ENCODE measurements at regions not wholly inside any gene's neighbourhood (a gene's known extent, or its start where the extent isn't known, plus 50 kb on each side); places are given as distances from the start of the nearest gene placed in this dataset.

DNA sequence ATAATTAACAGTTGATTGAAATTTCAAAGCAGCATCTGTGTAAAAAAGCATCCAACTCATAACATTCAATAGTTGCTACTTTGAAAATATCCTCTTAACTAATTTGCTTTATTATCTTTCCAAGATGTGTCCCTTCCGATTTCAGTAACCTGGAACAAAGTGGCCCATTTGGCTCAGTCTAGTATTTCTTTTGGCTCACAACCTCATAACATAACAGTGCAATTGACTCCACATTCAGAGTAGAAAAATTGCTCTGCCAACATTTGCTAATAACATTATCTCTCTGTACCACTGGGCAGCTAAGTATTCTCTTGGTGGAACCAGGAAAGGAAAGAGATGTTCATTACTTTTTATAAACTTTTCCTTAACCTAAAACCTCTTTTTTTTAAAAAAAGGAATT, 571.1 kb upstream of the ARGLU1 start:
- DNase-seq, result no peak

DNA sequence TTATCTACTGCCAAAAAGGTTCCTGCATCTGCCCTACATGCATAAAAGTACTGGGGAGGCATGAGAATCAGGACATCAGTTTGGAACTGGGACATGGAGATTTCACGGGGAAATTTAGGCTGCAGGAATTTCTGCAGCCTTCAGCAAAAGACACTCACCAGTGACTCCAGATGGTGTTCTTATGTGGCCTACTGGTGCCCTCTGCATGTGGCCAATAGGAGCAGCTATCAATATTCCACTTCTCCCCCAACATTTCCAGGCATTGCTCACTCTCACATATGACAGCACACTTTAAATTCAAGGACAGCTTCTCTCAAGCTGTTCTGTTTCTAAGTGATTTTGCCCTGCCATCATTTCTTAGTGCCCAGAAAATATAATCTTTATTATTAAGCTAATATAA, 570.5 kb upstream of the ARGLU1 start:
- DNase-seq, result no peak

- DNase-seq, result no peak
Measured at GRCh38 chr13:107133950-107134349, 566.0 kb upstream of the ARGLU1 start.

DNA sequence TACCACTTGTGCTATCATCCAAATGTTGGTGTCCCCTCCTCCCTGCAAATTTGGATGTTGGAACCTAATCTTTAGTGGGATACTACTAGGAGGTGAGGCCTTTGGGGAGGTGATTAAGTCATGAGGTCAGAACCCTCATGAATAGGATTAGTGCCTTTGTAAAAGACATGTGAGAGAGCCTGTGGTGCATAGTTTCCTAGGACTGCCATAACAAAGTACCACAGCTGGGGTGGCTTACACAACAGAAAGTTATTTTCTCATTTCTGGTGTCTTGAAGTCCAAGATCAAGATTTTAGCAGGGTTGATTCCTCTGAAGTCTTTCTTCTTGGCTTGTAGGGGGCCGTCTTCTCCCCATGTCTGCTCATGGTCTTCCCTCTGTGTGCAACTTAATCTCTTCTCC, 562.6 kb upstream of the ARGLU1 start:
- no peak for DNase-seq

GRCh38 chr13:107124730-107125129, 556.8 kb upstream of the ARGLU1 start:
- DNase-seq, result no peak

DNA sequence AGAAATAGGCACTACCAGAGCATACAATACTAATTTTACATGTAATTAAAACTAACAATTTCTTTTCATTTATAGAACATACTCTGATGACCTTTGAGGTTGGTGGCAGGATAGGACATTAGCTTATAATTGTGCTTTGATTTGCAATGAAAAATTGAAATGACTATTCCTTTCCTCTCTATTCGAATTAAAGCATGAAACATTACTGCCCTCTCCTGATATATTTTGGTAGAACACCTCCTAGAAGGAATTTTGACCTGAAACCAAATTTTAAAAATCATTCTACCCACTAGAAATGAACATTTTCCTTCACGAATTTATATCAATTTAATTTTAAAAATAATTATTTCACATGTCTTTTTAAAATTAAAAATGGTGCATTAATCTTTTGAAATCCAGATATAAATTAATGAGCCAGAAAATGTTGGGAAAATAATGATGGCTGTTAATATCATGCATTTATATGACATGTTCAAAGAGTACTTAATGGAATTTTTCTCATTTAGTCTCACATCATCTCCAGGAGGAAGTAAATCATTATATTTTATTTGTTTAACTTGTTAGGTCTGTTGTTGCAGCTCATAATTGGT, 556.3 kb upstream of the ARGLU1 start:
- no peak for DNase-seq

DNA sequence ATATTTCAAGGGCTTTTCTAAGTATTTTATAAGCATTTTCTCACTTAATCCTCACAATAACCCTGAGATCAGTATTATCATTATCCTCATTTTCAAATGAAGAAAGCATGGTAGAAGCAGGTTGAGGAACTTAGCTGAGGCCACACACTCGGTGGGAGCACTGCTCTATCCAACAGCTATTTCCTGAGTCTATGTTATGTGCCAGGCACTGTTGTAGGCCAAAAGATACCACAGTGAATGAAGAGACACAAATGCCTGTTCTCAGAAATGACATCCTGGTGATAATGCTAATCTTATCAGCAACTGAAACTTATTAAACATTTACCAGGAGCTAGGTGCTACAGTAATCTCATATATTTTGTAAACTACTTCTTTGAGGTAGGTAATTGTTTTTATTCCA, 553.9 kb upstream of the ARGLU1 start:
- DNase-seq, result no peak

DNA sequence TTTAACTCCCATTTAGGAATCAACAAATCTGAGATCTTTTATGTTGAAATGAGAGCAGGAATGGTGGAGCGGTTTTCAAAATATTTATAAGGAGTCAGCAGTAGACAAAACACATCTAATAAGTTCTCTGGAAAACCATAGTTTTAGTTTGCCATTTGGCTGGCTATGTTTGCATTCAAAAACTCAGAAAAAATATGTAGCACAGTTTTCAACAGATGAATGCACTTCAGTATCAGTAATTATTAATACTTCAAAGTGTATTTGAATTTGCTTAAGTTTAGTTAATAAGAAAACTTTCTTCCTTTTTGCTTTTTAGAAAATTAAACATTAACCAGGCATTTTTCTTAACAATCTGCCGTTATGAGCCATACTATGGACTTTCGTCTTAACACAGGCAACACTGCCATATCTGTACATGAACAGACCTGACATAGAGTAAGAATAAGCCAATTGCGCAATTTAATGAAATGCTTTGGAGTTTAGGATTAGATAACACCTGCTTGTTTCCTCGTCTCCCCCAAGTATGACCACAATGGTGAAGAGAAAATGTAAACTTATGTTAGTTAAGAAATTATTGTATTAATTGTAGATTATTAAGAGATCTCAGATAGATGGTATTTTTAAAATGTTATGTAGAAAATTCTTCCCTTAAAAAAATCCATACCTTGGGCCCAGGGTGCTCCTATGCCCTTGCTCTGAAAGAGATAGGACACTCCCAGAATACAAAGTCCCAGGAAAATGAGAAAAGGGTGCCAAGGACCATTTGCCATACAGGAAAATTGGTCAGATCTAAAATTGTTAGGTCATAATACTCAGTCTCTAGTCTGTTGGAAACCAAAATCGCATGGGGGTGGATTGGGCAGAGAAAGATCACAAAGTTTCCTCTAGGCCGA, 552.3 kb upstream of the ARGLU1 start:
- DNase-seq, result no peak

- DNase-seq, result no peak
Measured at GRCh38 chr13:107118506-107118905, 550.6 kb upstream of the ARGLU1 start.

- DNase-seq, result no peak
Measured at GRCh38 chr13:107117327-107118012, 549.5 kb upstream of the ARGLU1 start.

- DNase-seq, result no peak
Measured at GRCh38 chr13:107113387-107113786, 545.5 kb upstream of the ARGLU1 start.

DNA sequence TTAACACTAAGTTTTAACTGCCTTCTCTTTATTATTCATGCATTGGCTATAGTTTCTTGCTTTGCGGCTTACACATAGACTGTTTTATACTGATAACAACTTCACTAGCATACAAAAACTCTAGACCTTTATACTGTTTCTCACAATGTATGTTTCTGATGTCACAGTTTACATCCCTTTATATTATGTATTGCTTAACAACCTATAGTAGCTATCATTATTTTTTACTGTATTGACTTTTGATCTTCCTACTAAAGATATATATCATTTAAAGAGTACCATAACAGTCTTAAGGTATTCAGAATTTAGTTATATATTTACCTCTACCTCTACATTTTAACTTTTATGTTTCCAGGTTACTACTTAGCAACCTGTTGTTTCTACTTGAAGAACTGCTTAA, 543.3 kb upstream of the ARGLU1 start:
- no peak for DNase-seq

GRCh38 chr13:107104631-107105030, 536.7 kb upstream of the ARGLU1 start:
- no peak for DNase-seq

DNA sequence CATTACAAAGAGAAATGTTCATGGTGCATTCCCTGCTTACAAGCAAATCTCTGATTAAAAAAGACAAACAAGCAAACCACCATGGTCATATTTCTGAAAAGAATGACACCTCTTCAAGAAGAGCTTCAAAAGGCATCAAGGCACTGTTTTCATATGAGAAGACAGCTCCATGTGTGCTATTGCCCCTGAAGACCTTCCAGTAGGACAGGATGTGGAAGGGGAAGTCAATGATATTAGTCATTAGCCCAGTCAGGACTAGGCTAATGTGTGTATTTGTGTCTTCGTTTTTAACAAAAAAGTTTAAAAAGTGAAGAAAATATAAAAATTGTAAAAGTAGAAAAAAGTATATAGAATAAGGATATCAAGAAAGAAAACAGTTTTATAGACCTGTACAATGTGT, 534.7 kb upstream of the ARGLU1 start:
- no peak for DNase-seq

- DNase-seq, result no peak
Measured at GRCh38 chr13:107099661-107100060, 531.7 kb upstream of the ARGLU1 start.

DNA sequence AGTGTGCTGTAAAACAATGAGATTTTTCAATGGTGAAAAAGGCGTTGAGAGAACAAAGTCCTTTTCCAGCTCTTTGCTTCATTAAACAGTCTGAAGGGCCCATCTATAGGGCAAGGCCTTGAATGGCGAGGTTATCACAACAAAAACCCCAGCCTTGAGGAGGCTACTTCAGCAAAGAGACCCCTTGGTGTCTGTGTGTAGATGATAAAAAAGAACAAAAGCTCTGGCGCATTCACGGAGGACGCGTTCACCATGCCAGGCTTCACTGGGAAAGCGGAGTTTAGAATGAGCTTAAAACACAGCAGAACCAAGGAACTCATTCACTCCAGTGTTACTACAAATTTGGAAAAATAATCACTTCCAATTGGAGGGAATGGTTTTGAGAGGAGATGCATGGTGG, 530.0 kb upstream of the ARGLU1 start:
- no peak for DNase-seq

DNA sequence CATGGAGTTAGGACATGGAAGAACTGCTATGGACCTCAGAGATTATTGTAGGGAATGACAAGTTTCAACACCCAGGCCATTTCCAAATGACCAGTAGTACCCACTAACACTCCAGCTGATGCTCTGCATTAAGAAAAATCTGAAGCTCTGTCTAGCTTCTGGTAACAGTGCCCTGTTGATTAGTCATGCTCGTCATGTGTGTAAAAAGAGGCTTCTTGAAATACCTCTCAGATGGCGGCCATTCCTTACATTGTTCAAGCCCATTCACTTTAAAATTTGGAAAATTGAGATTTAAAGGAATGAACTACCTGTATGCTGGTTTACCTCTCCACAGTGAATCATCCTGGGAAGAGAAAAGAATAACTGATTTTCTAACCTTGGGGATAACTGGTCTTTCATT, 527.9 kb upstream of the ARGLU1 start:
- DNase-seq, result no peak

DNA sequence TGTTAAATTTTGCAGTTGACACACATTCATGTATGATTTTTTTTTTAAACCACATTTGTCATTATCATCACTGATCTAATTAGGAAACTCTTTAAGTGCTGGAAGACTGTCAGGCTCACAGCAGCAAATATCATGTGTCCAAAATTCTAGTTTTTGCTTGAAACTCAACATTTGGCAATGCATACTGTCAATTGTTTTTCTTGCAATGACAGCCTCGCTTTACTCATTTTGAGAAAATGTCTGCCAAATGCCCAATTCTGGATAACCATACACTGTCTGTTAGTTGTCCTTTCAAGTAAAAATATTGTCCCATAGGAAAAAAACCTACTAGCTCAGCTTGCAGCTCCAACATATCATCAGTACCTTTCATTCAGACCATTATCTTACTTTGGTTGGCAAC, 523.9 kb upstream of the ARGLU1 start:
- no peak for DNase-seq

- DNase-seq, result no peak
Measured at GRCh38 chr13:107091428-107091827, 523.5 kb upstream of the ARGLU1 start.

DNA sequence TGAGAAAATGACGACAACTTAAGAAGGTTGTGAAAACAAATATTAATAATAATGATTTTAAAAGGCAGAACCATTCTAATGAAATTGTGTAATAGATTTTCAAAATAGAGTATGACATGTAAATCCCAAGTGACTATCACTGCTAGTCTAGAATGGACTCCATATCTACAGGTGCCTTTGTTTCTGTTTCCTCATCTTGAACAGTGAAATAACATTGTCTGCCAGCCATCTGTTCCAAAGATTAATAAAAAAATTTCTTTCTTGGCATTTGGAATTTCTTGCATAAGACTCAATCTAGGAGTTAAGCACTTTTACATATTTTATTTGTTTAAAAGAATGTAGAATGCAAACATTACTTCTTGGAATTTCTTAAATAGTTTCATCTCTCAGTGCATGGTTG, 520.1 kb upstream of the ARGLU1 start:
- no peak for DNase-seq

- DNase-seq, result no peak
Measured at GRCh38 chr13:107079423-107080049, 511.6 kb upstream of the ARGLU1 start.

DNA sequence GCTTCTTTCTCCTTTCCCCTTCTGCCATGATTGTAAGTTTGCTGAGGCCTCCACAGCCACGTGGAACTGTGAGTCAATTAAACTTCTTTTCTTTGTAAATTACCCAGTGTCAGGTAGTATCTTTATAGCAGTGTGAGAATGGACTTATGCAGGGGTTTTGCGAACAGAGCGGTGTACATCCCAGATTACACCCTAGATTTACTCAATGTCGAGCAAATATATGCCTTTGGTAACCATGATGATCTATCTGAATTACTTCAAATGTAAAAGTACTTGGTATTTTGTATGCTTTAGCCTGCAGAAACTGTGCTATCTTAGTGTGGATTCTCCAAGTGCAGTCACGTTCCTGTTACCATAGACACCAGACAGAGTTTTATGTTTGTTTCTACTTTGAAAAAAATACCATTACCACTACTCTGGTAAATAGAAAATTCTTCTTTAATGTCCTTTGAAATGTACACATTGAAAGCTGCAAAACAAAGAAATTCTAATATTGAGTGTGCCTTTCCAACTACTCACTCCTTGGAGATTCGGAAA, 510.4 kb upstream of the ARGLU1 start:
- DNase-seq, result no peak

DNA sequence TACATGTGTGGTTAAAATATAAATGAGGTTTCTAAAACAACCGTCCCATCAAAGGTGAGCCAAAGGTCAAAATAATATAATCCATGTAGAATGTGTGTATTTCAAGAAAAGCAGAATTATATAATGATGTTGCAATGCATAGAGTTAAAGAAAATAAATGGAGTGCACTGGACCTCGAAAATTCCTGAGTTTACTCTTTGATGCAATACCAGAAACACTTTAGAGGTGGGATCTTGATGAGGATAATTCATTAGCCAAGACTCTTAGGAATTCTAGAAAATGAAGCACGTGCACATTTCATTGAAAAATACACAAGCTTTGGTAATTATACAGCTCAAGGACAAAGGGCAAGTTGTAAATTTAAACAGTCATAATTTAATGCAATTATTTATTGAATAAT, 508.9 kb upstream of the ARGLU1 start:
- DNase-seq, result no peak

Data from stimulated activated CD4-positive, alpha-beta T cell treated with anti-CD3 and anti-CD28 coated beads, Interleukin-4, amount 100 ng/mL, for 1 hour (primary cell).